Effector CD4-positive, alpha-beta T cell (primary cell): ENCODE measurements at regions not wholly inside any gene's neighbourhood (a gene's known extent, or its start where the extent isn't known, plus 50 kb on each side); places are given as distances from the start of the nearest gene placed in this dataset.

ENCODE experiments used
- DNase-seq: peaks from one replicate; pipeline ENCODE4 v3.0.0-alpha.2; 2020

DNA sequence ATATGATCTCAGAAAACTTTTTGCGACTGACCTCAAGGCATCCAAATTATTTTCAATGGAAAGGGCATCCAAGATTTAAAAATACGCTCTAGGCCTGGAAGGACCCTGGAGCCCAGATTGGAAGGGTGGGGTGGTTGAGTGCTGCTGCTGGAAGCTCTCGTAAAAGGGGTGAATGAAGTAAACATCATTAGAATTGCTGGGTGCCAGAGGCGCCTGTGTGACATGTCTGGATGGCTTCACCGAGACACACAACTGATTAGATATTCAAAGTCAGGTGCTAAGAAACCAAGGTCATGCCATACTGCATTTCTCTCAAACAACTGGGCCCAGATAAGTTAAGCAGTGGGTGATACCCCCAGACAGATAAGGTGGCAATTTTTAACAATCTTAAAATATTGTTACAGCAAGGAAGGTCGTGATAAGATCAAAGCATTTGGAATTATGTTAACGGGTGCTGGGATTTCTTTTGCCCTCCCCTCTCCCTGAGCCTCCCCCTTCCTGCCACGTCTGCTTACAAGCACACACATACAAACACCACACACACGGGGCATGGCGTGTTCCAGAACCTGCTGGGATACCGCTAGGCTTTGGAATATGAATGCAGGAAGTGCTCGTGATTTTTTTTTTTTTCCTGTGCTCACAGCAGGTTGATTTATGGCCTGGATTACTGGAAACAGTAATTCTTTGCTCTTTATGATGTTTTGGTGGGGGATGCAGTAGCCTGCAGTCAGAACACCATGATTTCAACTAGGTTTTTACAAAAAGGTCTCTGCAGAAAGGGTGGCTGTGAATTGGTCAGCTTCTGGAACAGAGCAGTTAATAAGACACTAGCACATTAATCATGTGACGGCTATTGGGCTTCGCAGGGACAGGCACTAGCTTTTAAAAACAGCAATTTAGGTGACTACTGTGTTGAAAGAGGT lies 551.2 kb downstream of the QKI start:
- no peak for DNase-seq

GRCh38 chr6:163964789-163965188 lies 550.3 kb downstream of the QKI start:
- DNase-seq: no peak

GRCh38 chr6:163963205-163964120 lies 548.9 kb downstream of the QKI start:
- DNase-seq: no peak

- no peak for DNase-seq
Observed at GRCh38 chr6:163962627-163963117, 548.2 kb downstream of the QKI start.

- no peak for DNase-seq
Observed at GRCh38 chr6:163960128-163960527, 545.6 kb downstream of the QKI start.

GRCh38 chr6:163958646-163959045 lies 544.1 kb downstream of the QKI start:
- DNase-seq: no peak

DNA sequence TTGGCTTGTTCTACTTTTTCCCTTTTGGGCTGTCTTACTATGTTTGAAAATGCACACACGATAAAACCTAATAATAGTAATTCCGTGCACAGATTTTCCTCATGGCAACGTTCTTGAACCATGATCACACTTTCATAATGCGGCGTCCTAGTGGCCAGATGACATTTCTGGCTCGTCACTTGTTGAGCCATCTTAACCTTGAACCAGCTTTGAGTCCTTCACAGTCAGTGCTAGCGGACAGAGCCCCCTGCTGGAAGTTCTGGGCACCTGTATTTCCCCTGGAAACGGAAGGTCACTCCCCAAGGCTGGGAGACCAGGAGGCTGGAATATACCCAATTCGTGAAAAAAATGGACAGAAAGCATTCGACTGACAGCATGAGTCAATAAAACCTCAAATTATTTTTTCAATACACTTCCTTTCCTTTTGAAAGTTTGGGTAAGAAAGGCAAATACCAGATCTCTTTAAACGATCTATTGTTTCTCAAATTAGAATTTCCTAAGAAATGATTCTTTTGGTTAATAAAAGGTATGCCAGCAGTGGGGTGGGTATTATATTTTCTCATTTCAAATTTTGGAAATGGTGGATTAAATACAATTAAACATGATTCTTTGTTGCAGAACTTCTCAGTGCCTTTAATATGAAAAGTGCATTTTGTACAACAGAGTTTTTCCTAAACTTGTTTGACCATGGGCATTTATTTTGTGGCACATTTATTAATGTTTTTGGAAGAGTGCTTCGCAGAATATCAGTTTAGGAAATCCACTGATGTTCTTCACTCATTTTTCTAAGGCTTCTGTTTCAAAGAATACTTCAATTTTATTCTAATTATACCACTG lies 542.3 kb downstream of the QKI start:
- DNase-seq: peak; percentile 17

DNA sequence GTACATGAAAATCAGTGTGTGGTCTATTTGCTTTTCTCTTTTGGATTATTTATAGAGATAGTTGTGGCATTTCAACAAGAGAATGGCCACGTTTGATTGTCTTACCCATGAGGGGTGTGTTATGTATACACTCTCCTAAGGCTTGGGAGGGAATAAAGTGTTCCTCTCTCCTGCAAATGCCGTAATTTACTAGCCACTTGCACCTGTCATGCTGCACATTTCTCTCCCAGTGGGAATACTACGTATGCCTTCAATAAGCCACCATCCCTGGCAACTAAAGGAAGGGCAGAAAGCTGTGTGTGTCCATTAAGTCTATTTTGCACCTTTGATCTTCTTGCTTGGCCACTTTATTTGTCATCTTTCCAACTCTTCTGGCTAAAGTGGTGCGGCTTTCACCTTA lies 541.2 kb downstream of the QKI start:
- DNase-seq: no peak

DNA sequence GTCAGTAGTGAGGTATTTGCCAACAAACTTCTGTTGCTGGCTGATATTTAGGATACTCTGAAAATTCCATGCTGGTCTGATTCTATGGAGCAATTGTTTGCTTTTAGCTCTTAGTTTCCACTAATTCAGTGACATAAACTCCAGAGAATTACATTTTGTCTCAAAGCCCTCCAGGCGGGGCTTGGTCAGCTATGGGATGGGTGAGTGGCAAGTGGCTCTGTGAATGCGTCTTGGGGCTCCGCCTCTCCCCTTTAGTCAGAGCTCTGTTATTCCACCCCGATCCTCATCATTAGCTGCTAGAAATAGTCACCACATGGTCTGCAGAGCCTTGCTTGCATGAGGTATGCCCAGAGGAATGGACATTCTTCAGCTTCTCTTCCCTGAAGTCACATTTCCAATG lies 540.6 kb downstream of the QKI start:
- no peak for DNase-seq

GRCh38 chr6:163954088-163954775 lies 539.7 kb downstream of the QKI start:
- DNase-seq: no peak

DNA sequence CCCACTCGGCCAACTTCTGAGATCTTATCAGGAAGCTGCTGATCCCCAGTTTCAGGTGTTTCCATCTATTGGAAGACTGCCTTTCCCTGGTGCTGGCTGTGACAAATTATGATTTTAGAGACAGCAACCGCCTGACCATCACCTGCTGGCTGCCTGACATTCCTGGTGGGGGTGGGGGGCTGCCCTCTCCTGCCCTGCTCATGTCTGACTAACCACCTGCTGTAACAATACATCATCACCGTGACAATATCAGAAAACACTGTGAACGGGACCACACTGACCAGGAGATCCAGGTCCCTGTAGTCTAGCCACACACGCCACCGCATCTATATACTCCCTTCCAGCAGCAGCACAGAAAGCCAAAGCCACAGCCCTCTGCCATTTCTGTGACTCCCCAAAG lies 537.5 kb downstream of the QKI start:
- DNase-seq: no peak

GRCh38 chr6:163951326-163951725 lies 536.8 kb downstream of the QKI start:
- no peak for DNase-seq

DNA sequence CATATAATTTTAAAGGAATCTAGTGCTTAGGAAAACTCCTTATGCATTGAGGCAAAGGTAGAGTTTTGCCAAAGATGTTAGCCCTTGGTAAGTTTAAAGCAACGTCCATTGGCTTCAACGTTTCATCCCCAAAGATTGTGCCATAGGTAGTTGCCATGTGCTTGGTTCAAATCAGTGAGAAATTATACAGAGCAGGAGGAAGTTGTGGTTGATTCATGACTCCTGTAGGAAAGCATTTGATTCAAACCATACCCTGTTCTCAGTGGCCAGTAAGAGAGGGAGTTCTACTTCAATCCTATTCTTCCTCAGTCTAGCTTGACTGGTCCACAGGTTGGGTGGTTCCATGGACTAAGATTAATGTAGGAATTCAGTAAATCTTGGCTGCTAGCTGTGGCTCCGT lies 535.6 kb downstream of the QKI start:
- no peak for DNase-seq

- DNase-seq: no peak
Observed at GRCh38 chr6:163949431-163949830, 534.9 kb downstream of the QKI start.

GRCh38 chr6:163948250-163948649 lies 533.7 kb downstream of the QKI start:
- no peak for DNase-seq

DNA sequence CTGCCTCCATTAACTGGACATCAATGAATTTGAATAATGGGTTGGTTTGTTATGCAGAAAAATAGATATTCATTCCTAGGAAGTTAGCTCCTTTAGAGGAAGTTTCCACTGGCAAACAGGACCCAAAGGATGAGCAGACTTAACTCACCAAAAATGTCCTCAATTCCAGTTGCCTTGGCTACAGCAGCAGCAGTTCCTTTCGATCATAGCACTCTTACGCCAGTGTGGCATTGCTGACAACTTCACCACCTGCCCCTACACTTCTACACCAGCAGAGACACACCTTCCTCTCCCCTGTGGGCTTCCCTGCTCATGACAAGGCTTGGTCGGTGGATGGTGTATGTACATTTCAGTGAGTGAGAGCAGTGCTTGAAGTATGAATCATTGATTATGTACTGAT lies 532.8 kb downstream of the QKI start:
- DNase-seq: no peak

DNA sequence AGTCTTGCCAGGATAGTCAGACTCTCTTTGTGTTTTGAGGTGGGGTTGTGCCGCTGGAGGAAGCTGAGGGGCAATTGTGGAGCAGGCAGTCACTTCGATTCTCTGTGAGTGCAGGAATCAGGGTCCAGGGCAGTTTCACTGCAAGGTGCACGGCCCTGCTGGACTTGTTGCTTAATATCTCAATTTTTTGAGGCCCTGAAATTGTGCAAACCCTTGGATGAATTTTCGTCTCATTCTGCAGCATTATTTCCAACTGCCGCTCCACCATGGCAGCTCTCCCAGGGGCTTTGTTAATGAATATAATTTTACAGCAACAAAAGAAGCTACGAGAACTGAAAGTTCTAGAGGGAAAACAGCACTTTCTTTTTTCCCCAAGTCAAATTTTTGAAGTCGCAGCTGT lies 531.9 kb downstream of the QKI start:
- no peak for DNase-seq

DNA sequence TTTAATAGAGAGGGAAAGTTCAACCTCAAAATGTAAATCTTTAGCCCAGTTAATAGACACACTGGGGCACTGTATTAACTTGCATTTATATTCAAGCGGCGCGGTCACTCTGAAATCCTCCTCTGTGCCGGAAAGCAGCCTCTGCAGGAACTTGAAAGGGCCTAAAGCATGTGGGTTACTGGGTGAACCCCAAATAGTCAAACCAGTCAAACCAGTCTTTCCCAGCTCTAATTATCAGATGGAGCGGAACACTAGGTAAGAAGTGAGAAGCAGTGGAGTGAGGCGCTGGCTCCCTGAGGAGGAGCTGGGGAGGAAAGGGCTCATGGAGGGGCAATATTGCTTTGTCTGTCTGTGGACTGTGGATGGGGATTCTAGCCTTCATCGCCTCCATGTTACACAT lies 531.3 kb downstream of the QKI start:
- no peak for DNase-seq

DNA sequence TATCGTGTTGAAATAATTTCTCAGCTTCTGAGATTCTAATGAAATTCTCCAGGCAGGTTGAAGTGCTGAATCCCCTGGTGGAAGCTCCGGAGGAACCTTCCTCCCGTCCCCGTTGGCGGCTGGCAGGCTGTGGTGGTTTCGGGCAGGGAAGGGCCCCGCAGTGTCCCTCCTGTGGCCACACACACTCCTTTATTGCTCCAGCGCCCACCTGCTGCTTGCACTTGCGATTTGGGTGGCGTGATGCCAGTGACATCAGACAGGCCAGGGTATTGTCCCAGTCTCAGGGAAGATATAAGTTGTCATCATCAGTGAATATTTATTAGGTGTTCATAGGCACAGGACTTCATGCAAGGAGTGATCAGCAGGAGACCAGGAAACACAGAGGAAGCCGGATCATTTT lies 530.4 kb downstream of the QKI start:
- no peak for DNase-seq

DNA sequence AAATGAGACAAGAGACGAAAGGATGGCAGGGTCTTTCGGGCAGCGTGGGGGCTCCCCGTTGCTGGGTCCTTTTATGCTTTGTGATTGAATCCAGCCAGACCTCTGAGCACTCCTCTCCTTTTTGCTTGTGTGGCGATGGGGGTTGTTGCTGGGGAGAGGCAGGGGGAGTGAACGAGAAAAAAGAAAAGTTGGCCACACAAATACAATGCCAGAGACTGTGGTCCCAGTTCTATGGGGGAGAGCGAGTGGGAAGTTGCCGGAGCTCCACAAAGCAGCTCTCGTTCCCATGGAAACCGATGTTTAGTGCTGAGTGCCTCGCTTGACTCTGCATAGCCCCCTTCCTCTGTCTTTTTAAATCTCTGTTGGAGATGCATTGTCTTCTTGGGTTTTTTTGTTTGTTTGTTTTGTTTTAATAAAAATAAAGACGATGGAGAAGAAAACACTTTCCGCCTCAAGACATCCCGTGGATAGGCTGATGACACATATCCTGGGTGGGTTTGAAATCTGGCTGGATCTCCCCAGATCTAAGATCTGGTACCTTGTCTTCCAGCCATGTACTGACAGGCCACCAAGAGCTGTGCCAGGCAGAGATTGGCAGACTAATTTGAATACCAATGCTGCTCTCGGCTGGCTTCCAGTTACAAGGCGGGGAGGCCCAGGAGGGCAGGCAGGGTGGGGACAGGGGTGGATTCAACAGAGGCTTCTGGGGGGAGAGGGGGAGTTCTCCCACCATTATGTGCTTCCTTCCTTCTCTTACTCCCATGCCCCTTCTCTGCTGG lies 529.3 kb downstream of the QKI start:
- DNase-seq: no peak

DNA sequence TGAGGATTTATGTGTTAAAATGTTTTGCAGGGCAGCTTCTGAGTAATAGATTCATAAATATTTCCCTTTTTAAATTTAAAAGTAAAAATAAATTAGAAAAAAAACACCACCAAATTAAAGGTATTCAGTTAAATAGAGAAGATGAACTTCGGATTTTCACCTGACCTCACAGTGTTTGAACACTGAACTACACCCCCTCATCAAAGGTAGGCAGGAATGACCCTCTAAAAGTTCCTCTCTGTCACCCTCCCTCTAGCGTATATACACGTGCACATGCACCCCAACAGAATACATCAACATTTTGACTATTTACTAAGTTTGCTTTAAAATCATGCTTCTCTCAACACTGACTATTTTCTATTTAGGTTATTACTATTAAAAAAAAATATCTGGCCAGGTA lies 528.3 kb downstream of the QKI start:
- no peak for DNase-seq
